Peyer's patch (tissue), 4 donors: ENCODE measurements at regions not wholly inside any gene's neighbourhood (a gene's known extent, or its start where the extent isn't known, plus 50 kb on each side); places are given as distances from the start of the nearest gene placed in this dataset.

ENCODE experiments used
- CTCF ChIP-seq, 6 experiments: fragments of 450-650 bp in 4 of 6; fragments of 200-600 bp in 2 of 6; sonication (generic) in 1 of 6; IDR thresholded peaks; one replicate each; pipeline ENCODE4 v1.5.1; 2017 to 2019; ENCODE audit warnings: antibody characterized with exemption in 6 of 6, mild to moderate bottlenecking in 3 of 6, moderate library complexity in 1 of 6
- POLR2A ChIP-seq, 2 donors: fragments of 450-650 bp; IDR thresholded peaks; one replicate each; pipeline ENCODE4 v1.5.1; 2017; ENCODE audit warnings: antibody characterized with exemption in 2 of 2, mild to moderate bottlenecking in 2 of 2, moderate library complexity in 2 of 2

GRCh38 chr7:10471280-10472058 is 502.2 kb upstream of the PHF14 start:
- TF ChIP-seq CTCF (IDR thresholded peaks at IDR 0.05) (no peak), POLR2A (IDR thresholded peaks at IDR 0.05) (no peak)
